ENCODE measurements at regions not wholly inside any gene's neighbourhood (a gene's known extent, or its start where the extent isn't known, plus 50 kb on each side); places are given as distances from the start of the nearest gene placed in this dataset.

DNA sequence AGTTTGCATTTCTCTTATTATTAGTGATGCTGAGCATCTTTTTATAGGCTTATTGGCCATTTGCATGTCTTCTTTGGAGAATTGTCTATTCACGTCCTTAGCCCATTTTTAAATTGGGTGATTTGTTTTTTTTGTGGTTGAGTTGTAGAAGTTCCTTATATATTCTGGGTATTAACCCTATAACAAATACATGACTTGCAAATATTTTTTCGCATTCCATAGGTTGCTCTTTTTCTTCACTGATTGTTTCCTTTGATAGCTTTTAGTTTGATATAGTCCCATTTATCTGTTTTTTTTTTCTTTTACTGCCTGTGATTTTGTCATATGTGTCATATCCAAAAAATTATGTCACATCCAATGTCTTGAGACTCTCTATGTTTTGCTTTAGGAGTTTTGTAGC is 243.6 kb downstream of the GPD2 start:
- H3K36me3 Mint-ChIP-seq (ENCODE audit: low read depth), result no peaks in the 10 kb centered on the region
- no peaks in the 10 kb centered on the region for H3K9me3 Mint-ChIP-seq
- ATAC-seq (no peak), DNase-seq (ENCODE audit: low spot score) (no peak)
- TF ChIP-seq ZNF331 (CRISPR knock-in tag; IDR thresholded peaks at IDR 0.05; ENCODE audit: low read depth), result no peak
- H3K4me3 Mint-ChIP-seq, result no peak overlapping the region
- H3K4me2 ChIP-seq, result no peak overlapping the region
- H3F3A ChIP-seq (replicated peaks; ENCODE audit: low read depth), result no peaks in the 10 kb centered on the region
- no peaks in the 10 kb centered on the region for H4K20me1 ChIP-seq (replicated peaks; ENCODE audit: insufficient read depth)
- no peaks in the 10 kb centered on the region for H3K36me3 ChIP-seq (ENCODE audit: insufficient read depth)
- peaks cover 2% of the 10 kb centered on the region for H3K27me3 Mint-ChIP-seq (ENCODE audit: insufficient read depth, low read depth, poor library complexity)
- no peaks in the 10 kb centered on the region for H3K79me2 ChIP-seq (replicated peaks; ENCODE audit: insufficient read depth)
- no peak overlapping the region for H2AFZ ChIP-seq
- no peaks in the 10 kb centered on the region for H3K27me3 ChIP-seq (ENCODE audit: insufficient read depth)
- peaks cover 9% of the 10 kb centered on the region; the same call in 2 of the 3 replicates for H3K4me1 Mint-ChIP-seq
- H3K27ac ChIP-seq (ENCODE audit: low read depth), result no peak overlapping the region
- H3K4me3 ChIP-seq, result no peak overlapping the region
- H3K4me1 ChIP-seq (ENCODE audit: insufficient read depth), result no peaks in the 10 kb centered on the region
- H3K9me2 ChIP-seq (ENCODE audit: insufficient read depth), result peaks cover 4% of the 10 kb centered on the region; the same call in 1 of the 2 replicates
- no peak overlapping the region for H3K27ac Mint-ChIP-seq

DNA sequence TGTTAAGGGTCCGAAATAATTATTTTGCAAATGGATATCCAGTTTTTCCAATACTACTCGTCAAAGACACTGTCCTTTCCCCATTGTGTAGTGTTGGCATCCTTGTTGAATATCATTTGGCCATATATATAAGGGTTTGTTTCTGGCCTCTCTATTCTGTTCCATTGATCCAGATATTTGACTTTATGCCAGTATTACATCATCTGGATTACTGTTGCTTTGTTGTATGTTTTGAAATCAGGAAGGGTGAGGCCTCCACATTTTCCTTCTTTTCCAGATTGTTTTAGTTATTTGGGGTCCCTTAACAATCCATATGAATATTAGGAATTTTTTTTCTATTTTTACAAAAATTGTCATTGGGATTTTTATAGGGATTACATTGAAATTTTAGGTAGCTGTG is 244.1 kb downstream of the GPD2 start:
- Mint-ChIP-seq H3K4me1 (peaks cover 13% of the 10 kb centered on the region; the same call in 2 of the 3 replicates), H3K9me3 (no peaks in the 10 kb centered on the region), H3K27me3 (ENCODE audit: insufficient read depth, low read depth, poor library complexity) (peaks cover 2% of the 10 kb centered on the region), H3K27ac (no peak overlapping the region), H3K36me3 (ENCODE audit: low read depth) (no peaks in the 10 kb centered on the region), H3K4me3 (no peak overlapping the region)
- H3K9me2 ChIP-seq (ENCODE audit: insufficient read depth), result peaks cover 4% of the 10 kb centered on the region; the same call in 1 of the 2 replicates
- DNase-seq (ENCODE audit: low spot score) (no peak), ATAC-seq (no peak)
- H3K4me3 ChIP-seq, result no peak overlapping the region
- no peaks in the 10 kb centered on the region for H3F3A ChIP-seq (replicated peaks; ENCODE audit: low read depth)
- no peaks in the 10 kb centered on the region for H3K36me3 ChIP-seq (ENCODE audit: insufficient read depth)
- H2AFZ ChIP-seq, result no peak overlapping the region
- no peak overlapping the region for H3K27ac ChIP-seq (ENCODE audit: low read depth)
- H4K20me1 ChIP-seq (replicated peaks; ENCODE audit: insufficient read depth), result no peaks in the 10 kb centered on the region
- H3K79me2 ChIP-seq (replicated peaks; ENCODE audit: insufficient read depth), result no peaks in the 10 kb centered on the region
- H3K4me1 ChIP-seq (ENCODE audit: insufficient read depth), result 0 out of 2 replicates have a peak, but pooled peaks cover 2% of the 10 kb centered on the region
- no peaks in the 10 kb centered on the region for H3K27me3 ChIP-seq (ENCODE audit: insufficient read depth)
- H3K4me2 ChIP-seq, result no peak overlapping the region
- TF ChIP-seq, protein P1, sequence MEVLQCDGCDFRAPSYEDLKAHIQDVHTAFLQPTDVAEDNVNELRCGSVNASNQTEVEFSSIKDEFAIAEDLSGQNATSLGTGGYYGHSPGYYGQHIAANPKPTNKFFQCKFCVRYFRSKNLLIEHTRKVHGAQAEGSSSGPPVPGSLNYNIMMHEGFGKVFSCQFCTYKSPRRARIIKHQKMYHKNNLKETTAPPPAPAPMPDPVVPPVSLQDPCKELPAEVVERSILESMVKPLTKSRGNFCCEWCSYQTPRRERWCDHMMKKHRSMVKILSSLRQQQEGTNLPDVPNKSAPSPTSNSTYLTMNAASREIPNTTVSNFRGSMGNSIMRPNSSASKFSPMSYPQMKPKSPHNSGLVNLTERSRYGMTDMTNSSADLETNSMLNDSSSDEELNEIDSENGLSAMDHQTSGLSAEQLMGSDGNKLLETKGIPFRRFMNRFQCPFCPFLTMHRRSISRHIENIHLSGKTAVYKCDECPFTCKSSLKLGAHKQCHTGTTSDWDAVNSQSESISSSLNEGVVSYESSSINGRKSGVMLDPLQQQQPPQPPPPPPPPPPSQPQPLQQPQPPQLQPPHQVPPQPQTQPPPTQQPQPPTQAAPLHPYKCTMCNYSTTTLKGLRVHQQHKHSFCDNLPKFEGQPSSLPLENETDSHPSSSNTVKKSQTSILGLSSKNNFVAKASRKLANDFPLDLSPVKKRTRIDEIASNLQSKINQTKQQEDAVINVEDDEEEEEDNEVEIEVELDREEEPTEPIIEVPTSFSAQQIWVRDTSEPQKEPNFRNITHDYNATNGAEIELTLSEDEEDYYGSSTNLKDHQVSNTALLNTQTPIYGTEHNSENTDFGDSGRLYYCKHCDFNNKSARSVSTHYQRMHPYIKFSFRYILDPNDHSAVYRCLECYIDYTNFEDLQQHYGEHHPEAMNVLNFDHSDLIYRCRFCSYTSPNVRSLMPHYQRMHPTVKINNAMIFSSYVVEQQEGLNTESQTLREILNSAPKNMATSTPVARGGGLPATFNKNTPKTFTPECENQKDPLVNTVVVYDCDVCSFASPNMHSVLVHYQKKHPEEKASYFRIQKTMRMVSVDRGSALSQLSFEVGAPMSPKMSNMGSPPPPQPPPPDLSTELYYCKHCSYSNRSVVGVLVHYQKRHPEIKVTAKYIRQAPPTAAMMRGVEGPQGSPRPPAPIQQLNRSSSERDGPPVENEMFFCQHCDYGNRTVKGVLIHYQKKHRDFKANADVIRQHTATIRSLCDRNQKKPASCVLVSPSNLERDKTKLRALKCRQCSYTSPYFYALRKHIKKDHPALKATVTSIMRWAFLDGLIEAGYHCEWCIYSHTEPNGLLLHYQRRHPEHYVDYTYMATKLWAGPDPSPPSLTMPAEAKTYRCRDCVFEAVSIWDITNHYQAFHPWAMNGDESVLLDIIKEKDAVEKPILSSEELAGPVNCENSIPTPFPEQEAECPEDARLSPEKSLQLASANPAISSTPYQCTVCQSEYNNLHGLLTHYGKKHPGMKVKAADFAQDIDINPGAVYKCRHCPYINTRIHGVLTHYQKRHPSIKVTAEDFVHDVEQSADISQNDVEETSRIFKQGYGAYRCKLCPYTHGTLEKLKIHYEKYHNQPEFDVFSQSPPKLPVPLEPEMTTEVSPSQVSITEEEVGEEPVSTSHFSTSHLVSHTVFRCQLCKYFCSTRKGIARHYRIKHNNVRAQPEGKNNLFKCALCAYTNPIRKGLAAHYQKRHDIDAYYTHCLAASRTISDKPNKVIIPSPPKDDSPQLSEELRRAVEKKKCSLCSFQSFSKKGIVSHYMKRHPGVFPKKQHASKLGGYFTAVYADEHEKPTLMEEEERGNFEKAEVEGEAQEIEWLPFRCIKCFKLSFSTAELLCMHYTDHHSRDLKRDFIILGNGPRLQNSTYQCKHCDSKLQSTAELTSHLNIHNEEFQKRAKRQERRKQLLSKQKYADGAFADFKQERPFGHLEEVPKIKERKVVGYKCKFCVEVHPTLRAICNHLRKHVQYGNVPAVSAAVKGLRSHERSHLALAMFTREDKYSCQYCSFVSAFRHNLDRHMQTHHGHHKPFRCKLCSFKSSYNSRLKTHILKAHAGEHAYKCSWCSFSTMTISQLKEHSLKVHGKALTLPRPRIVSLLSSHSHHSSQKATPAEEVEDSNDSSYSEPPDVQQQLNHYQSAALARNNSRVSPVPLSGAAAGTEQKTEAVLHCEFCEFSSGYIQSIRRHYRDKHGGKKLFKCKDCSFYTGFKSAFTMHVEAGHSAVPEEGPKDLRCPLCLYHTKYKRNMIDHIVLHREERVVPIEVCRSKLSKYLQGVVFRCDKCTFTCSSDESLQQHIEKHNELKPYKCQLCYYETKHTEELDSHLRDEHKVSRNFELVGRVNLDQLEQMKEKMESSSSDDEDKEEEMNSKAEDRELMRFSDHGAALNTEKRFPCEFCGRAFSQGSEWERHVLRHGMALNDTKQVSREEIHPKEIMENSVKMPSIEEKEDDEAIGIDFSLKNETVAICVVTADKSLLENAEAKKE (CRISPR knock-in tag; IDR thresholded peaks at IDR 0.05), result no peak
- TF ChIP-seq JUNB (IDR thresholded peaks at IDR 0.05; ENCODE audit: unreplicated experiment) (no peak), EZH2 (IDR thresholded peaks at IDR 0.05; ENCODE audit: low read depth, unreplicated experiment) (no peak), ZNF331 (CRISPR knock-in tag; IDR thresholded peaks at IDR 0.05; ENCODE audit: low read depth) (no peak), STAT1 (IDR thresholded peaks at IDR 0.05; ENCODE audit: unreplicated experiment) (no peak), EZH2phosphoT487 (IDR thresholded peaks at IDR 0.05; ENCODE audit: unreplicated experiment) (no peak), POLR2AphosphoS5 (IDR thresholded peaks at IDR 0.05; ENCODE audit: low read depth) (no peak), NANOG (IDR thresholded peaks at IDR 0.05; ENCODE audit: borderline replicate concordance) (no peak), ZNF114 (CRISPR knock-in tag; IDR thresholded peaks at IDR 0.05) (no peak), CREB1 (CRISPR knock-in tag; IDR thresholded peaks at IDR 0.05; ENCODE audit: low read depth) (no peak)
- TF ChIP-seq, protein P2, sequence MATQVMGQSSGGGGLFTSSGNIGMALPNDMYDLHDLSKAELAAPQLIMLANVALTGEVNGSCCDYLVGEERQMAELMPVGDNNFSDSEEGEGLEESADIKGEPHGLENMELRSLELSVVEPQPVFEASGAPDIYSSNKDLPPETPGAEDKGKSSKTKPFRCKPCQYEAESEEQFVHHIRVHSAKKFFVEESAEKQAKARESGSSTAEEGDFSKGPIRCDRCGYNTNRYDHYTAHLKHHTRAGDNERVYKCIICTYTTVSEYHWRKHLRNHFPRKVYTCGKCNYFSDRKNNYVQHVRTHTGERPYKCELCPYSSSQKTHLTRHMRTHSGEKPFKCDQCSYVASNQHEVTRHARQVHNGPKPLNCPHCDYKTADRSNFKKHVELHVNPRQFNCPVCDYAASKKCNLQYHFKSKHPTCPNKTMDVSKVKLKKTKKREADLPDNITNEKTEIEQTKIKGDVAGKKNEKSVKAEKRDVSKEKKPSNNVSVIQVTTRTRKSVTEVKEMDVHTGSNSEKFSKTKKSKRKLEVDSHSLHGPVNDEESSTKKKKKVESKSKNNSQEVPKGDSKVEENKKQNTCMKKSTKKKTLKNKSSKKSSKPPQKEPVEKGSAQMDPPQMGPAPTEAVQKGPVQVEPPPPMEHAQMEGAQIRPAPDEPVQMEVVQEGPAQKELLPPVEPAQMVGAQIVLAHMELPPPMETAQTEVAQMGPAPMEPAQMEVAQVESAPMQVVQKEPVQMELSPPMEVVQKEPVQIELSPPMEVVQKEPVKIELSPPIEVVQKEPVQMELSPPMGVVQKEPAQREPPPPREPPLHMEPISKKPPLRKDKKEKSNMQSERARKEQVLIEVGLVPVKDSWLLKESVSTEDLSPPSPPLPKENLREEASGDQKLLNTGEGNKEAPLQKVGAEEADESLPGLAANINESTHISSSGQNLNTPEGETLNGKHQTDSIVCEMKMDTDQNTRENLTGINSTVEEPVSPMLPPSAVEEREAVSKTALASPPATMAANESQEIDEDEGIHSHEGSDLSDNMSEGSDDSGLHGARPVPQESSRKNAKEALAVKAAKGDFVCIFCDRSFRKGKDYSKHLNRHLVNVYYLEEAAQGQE (IDR thresholded peaks at IDR 0.05; ENCODE audit: unreplicated experiment), result no peak
- TF ChIP-seq, protein P3, sequence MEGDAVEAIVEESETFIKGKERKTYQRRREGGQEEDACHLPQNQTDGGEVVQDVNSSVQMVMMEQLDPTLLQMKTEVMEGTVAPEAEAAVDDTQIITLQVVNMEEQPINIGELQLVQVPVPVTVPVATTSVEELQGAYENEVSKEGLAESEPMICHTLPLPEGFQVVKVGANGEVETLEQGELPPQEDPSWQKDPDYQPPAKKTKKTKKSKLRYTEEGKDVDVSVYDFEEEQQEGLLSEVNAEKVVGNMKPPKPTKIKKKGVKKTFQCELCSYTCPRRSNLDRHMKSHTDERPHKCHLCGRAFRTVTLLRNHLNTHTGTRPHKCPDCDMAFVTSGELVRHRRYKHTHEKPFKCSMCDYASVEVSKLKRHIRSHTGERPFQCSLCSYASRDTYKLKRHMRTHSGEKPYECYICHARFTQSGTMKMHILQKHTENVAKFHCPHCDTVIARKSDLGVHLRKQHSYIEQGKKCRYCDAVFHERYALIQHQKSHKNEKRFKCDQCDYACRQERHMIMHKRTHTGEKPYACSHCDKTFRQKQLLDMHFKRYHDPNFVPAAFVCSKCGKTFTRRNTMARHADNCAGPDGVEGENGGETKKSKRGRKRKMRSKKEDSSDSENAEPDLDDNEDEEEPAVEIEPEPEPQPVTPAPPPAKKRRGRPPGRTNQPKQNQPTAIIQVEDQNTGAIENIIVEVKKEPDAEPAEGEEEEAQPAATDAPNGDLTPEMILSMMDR (conservative IDR thresholded peaks at IDR 0.05; ENCODE audit: low read depth in 2 of 2), result no peak
